Cerebellar nuclear complex (tissue), 1 donor: ENCODE measurements at regions not wholly inside any gene's neighbourhood (a gene's known extent, or its start where the extent isn't known, plus 50 kb on each side); places are given as distances from the start of the nearest gene placed in this dataset.

ENCODE experiments used
- DNase-seq, 2 experiments: peaks; one replicate each; lab custom pipeline; 2025; lab: John Stamatoyannopoulos, UW

DNA sequence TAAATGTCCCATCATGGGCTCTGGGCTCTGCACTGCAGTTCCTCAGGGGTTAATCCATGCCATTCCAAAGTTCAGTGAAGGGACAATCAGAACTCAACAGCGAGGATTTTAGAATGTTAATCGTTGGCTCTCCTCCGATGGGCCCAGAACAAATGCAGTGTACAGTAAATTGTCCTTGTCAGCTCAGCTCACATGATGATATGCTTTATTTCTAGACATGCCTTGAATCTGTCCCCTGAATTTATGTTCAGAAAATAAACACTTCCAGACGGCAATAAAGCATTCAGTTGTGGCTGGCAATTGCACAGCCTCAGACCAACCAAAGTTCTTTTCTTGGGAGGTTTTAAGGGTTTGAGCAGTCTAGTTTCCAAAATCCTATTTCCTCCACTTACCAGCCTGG, 981.2 kb downstream of the BCL11A start:
- DNase-seq = no peak

DNA sequence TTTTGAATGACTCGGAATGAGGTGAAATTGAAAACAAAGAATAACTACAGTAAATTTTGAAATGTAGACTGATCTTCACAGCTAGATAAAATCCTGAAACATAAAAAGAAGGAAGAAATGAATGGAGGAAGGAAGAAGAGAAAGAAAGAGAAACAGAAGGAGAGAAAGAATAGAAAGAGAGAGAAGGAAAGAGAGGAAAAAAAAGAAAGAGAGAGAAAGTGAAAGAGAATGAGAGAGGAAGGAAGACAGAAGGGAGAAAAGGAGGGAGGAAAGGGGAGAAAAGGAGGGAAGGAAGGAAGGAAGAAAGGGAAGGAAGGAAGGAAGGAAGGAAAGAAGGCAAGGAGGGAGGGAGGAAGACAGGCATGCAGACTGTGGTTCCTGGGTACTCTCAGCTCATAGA, 982.6 kb downstream of the BCL11A start:
- no peak for DNase-seq

DNA sequence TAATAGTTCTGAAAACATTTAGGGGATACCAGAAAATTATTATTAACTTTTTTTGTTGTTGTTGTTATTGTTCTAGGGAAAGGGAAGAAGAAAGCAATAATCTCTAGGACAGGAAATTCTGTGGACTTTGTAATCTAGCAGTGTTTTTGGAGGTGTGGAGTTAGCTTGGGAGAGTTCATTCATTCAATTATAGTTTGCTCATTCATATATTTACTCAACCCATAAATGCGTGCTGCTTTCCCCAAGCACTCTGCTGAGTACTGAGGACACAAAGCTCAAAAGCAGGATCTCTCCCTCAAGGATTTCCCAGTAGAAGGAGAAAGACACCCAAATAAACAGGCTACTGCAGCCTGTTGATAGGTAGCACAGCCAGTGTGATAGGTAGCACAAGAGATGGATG, 984.3 kb downstream of the BCL11A start:
- no peak for DNase-seq

DNA sequence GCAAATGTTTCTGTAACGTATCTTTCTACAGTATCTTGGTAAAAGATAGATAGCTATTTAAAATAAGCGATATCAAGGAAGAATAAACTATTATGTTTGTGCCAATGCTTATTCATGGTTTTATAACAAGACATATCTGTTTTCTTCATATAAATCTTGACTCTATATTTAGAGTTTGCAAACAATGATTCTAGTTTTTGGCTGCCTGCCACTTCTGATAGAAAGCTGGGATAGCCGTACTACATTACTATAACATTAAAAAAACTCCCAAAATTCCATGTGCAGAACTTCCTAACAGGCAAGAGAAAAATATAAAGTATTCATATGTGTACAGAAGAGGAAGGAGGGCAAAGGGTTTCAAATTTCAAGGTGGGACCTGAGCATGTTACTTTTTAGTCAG, 985.0 kb downstream of the BCL11A start:
- no peak for DNase-seq

DNA sequence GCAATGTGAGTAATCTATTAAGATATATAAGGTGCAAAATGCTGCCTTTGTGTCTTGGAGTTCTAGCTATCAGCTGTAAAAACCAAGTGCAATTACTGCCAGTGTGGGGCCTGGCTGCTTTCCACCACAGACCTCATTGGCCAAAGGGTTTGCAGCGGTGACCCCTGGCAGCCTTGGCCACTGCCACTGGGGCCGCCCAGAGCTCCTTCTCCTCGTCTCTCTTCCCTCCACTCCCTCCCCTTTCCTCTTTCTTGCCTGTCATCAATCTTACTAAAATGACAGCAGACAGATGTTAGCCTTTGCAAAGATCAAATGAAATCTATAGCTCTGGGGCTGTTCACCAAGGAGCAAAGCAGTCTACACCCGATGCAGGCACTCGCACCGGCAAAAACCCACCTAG, 986.3 kb downstream of the BCL11A start:
- DNase-seq = no peak

DNA sequence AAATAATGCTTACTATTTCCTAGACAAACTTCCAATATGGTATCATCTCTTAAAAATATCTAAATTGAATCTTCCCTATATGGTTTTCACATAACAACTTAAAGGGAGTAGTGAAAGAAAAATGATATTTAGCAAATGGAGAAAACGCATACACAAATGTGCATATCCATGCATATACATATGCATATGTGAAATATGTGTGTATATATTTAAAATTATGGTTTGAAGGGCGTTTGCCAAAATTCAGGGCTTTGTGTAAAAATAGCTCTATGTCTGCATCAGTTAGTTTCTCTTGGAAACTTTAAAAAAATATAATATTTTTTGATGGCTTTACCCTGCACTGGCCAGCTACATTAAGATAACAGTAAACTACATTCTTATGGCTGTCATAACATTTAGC, 986.7 kb downstream of the BCL11A start:
- no peak for DNase-seq

DNA sequence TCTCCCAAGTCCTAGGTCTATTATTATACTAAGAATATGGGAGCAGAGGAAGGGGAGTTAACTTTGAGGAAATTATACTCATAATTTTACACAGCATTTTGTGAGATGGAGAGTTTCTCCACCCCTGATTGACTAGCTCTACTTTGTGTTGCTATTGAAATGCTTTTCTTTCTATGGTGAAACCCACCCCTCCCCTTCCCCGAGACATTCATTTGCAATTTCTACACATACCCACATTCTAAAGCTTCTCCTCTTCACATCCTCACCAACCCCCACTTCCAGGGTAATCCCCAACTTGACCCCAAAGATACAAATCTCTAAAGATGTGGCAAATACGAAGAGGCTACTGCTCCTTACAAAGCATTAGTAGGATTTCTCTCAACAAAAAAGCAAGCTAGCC, 992.2 kb downstream of the BCL11A start:
- no peak for DNase-seq

DNA sequence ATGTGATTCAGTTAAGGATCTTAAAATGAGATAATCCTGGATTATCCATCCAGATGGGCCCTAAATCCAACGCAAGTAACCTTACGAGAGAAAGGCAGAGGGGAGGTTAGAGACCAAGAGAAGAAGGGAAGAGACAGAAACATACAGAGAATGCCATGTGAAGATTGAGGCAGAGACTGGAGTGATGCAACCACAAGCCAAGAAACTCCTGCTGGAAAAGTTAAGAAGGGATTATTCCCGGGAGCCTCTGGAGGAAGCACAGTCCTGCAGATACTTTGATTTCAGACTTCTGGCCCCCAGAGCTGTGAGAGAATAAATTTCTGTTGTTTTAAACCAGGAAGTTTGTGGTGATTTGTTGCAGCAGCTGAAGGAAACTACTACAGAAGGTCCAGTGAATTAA, 992.7 kb downstream of the BCL11A start:
- DNase-seq = no peak

DNA sequence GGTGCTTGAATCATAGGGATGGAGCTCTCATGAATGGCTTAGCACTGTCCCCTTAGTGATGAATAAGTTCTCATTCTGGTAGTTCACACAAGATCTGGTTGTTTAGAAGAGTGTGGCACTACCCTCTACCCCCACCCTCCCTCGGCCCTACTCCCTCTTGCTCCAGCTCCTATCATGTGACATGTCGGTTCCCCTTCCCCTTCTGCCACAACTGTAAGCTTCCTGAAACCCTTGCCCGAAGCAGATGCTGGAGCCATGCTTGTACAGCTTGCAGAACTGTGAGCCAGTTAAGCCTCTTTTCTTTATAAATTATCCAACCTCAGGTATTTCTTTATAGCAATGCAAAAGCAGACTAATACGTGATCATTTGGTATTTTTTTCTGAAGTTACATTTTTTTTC, 1012.6 kb downstream of the BCL11A start:
- DNase-seq = no peak

DNA sequence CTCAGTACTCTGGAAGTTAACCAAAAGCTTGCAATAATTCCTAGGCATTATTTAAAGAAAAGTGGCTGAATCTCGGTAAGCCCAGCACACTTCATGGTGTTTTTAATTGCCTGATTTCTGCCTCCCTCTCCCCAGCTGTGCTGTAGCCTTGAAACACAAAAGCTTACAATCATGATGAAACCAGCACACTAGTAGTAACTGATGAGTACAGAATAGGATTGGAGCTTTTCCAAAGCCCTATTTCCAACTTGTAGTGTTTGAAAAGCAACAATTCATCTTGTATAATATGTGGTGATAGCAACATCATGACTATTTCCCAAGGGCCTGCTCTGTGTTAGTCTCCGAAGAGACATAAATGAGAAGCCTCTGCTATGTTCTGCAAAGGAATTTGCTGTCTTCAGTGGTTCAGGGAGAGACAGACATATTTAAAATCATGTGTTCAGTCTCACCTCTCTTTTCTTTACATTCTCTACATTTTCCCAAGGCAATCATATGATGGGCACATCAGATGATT, 1015.0 kb downstream of the BCL11A start:
- no peak for DNase-seq

DNA sequence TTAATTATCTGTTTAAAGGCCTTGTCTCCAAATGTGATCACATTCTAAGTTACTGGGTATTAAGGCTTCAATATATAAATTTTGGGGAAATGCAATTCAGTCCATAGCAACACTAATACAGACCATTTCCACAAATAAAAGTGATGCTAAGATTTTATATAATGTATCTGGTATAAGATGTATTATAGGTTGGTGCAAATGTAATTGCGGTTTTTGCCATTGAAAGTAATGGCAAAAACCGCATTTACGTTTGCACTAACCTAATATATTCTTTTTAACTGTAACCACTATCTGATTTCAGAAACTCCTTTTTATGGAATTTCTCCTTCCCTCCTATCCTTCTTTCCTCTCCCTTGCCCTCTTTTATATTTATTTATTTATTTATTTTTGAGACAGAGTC, 1020.6 kb downstream of the BCL11A start:
- no peak for DNase-seq

DNA sequence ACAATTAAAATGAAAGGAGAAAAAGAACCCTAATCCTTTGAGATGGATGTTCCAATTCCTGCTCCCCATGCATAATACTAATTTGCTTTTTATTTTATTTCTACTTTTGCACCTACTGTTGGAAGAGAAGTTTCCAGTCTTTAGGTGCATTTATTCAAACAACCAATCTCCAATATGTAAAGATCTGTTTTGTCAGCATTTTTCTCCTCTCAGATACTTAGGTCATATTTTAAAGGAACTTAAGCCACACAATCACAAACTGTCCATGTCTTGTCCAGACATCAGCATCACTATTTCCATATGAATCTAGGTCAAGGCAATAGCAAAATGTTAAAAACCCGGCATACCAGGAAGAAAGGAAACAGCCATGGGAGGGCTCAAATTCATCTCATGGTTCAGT, 1023.2 kb downstream of the BCL11A start:
- no peak for DNase-seq

DNA sequence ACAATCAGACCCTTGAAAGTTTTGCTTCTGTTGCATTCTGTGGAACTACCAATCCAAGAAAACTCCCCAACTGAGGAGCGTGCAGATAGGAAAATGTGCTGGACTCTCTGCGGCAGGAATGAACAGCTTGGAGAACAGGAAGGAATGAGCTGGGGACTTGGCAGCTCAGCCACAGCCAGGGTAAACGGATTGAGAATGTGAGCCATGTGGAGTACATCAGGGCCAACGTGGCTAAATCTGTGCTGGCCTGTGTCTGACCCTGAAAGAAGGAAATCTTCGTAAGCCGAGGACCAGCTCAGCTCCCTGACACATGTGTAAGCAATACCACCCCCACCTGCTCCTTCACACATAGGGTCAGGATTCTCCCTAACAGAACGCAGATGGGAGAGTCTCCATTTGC, 1023.7 kb downstream of the BCL11A start:
- DNase-seq = no peak

DNA sequence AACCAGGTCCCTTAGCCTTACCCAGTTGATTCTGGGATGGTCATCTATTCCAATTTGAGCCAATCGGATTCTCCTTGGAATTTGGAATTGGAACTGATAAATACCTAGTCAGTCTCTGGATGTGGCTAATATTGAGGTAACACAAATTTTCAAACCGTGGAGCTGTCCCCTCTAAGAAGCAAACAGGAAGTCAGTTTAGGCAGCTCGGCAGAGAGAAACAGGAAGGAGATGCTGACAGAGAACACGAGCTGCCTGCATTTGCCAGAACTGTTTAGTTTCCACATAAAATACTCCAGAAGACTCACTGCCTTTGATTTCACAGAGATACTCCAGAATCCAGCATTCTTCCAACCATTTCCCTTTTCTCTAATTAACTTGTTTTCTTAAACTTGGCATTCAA, 1024.9 kb downstream of the BCL11A start:
- no peak for DNase-seq

DNA sequence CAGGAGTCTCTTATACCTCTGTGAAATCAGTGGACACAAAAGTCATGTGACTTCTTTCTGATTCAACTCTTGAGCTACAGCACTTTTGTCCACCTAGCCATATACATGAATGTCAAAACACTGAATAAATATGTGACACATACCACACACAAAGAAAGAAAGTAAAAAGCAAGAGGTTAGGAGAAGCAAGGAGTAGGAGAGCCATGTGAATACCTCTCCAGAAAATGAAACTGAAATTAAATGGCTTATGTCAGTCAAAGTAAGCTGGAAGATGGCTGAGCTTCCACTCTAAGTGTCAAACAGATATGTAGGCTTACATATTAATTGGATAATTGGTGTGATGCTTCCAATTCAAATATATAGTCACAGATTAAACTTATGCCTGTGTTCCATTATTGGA, 1050.5 kb downstream of the BCL11A start:
- DNase-seq = no peak

DNA sequence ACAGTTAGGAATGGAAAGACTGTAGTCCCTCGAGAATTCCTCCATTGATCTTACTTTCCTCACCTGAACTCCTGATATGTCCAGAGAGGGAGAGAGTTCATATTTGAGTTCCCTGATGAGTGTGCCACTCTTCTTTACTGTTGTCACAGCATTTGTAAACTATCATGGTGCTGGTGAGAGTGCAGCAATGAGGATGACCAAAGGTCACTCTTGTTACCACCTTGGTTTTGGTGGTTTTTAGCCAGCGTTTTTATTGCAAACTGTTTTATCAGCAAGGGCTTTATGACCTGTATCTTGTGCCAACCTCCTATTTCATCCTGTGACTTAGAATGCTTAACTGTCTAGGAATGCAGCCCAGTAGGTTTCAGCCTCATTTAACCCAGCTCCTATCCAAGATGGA, 1062.5 kb downstream of the BCL11A start:
- DNase-seq = no peak

DNA sequence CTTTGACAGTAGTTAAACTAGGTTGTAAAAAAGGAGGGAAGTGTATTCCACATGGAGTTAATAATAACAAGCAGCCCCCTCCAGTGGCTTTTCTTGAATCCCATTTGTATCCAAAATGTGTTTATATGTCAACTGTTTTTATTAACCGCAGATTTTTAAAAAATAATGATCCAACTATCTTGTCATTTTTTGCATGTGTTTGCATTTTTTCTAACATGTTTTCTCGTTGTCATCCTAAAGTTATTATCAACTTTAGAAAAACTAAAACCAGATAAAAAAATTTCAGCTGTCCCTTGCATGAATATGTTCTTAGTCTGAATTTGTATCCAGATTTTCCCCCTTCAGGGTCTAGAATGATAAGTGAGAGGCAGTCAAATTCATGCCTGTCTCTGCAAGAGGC, 1063.3 kb downstream of the BCL11A start:
- no peak for DNase-seq

DNA sequence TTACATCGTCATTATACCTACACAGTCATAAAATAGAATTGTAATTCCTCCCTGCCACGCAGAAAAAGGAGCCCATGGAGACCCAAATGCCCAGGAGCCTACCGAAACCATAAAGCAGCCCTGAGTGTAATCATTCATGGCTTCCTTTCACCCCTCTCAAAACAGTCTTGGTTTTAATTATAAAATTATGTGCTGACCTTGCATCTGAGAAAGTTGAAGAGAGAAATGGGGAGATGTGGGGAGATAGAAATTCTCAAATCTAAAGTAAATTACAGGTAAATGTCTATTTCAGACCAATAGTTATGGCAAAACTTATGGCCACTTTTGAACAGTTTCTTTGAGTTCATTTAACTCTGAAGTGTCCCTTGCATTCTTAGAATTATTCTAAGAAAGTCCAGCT, 1068.8 kb downstream of the BCL11A start:
- DNase-seq = no peak

DNA sequence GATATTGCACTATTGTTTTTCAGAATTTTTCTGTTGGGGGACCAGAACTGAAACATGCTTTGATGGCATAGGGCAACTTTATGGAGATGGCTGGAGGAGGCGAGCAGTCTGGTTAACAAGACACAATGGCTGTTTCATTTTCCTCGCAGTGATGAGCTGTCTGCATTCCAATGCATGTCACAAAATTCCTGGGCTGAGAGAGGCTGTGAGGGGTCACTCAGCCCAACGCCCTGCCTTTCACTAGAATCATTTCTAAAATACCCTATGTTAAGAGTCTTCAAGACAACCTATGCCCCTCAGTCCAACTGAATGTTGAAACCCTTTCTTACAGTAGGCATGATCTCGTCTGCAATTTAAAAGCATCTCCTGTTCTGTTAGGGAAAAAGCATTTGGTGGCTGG, 1090.0 kb downstream of the BCL11A start:
- no peak for DNase-seq

DNA sequence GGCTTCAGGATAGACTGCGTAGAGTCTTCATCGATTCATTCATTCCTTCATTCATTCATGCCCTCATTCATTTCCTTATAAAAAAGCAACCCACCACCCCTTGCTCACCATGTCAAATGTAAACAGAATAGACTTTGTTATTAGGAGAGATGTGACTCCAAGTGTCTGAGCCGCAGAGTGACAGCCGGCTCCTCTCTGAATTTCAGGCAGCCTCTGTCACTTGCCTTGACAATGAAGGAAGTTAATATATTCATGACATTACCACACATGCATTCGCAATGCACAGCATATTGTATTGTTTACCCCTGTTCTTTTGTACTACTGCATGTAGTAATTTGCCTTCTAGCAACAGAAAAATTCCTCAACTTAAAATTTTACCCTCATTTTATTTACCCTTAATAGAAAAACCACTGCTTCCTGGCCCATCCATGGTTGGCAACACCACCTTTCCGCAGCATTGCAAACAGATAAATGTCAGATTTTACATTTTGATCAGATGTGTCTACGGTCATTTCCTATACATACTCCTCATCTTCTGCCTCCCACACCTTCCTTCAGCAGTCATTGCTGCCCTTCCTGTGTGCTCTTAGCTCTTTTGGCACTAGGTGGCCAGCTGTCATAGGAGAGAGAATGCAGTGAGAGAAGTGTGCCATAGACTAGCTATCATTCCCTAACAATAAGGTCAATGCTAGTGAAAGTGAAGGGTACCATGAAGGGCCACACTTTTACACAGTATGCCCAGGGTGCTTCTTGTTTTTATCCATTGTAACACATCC, 1090.8 kb downstream of the BCL11A start:
- no peak for DNase-seq

DNA sequence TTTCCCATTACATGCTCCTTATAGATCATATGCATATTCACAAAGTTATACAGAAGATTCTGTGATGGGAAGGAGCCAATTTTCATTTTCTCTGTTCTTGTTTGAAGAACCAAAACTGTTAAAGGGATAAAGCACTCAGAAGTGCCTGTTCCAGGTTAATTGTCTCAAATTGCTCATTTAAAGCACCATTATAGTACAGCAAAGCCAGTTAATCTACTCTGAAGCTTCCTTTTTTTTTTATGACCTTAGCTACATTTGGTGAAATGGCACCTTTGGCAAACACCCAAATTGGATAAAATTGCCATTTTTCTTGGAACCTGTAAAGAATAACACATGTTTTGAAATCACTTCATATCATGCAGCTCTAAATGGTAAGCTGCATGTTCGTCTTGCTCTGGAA, 1092.3 kb downstream of the BCL11A start:
- no peak for DNase-seq

DNA sequence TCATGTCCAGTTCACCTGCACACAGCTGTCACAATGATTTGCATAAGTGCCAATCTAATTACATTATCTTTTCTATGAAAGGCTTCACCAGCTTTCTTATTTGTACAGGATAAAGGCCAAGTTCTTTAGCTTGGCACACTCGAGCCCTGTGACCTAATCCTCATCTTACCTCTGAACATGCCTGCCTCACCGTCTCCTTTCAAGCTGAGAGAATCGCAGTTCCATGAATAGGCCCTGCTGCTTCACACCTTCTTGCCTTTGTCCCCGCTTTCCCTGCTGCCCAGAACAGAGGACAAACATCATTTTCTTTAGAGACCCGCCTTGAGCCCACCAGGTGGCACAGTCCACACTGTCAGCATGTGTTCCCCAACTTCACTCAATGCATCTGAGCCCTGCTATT, 1094.7 kb downstream of the BCL11A start:
- DNase-seq = no peak

DNA sequence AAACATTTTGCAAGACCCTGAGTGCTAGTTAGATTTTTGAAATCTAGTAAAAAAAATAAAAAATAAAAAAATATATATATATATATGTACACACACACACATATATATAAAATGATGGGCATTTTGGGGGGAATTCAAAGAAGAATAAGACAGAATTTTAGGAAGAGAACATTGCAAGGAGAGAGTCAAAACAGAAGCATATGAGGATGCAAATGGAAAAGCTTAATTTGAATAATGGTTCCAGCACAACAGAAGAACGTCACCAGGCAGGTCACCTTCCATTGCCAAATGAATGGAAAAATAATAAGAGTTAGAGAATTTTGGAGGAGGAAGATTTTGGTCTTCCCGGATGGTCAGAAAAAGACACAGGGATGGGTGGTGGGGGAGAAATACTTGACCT, 1097.2 kb downstream of the BCL11A start:
- DNase-seq = no peak

DNA sequence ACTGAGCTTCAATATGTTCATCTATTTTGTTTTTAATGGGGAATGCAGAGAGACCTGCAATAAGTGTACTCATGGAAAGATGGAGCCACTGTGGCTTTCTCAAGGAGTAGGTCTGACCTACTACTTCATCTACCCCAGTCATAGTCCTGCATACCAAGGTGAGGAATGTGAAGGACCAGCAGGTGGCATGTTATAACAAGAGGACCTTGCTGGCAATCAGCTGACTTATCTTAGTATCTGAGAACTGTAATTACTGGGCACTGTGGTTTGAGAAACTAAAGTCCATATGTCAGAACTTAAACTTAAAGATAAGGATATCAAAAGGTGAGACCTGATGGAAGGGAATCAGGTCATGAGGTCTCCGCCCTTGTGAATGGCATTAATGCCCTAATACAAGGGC, 1104.2 kb downstream of the BCL11A start:
- no peak for DNase-seq
